HUES48 (cell line): ENCODE measurements at regions not wholly inside any gene's neighbourhood (a gene's known extent, or its start where the extent isn't known, plus 50 kb on each side); places are given as distances from the start of the nearest gene placed in this dataset.

Experiments used
- H3K27ac ChIP-seq: one replicate; pipeline ENCODE4 v1.7.0; 2013; ENCODE audit warnings: low read depth, low read length, inconsistent platforms
- H3K27me3 ChIP-seq: 2 replicates; pipeline ENCODE4 v1.6.1; 2013; ENCODE audit warnings: mild to moderate bottlenecking, low read length; ENCODE audit not compliant: control insufficient read depth, insufficient read depth
- H3K36me3 ChIP-seq: 2 replicates; pipeline ENCODE4 v1.6.1; 2013; ENCODE audit warnings: low read length; ENCODE audit not compliant: control insufficient read depth, insufficient read depth
- H3K4me1 ChIP-seq: 2 replicates; pipeline ENCODE4 v1.6.1; 2013; ENCODE audit warnings: mild to moderate bottlenecking, low read length; ENCODE audit not compliant: control insufficient read depth, insufficient read depth
- H3K4me3 ChIP-seq: 2 replicates; pipeline ENCODE4 v1.5.1; 2013; ENCODE audit warnings: mild to moderate bottlenecking, low read depth, low read length
- H3K9ac ChIP-seq: 2 replicates; pipeline ENCODE4 v1.6.1; 2013; ENCODE audit warnings: mild to moderate bottlenecking, low read depth, low read length, moderate library complexity
- H3K9me3 ChIP-seq: 2 replicates; pipeline ENCODE4 v1.6.1; 2013; ENCODE audit warnings: low read length; ENCODE audit not compliant: control insufficient read depth, insufficient read depth

GRCh38 chr1:221644663-221645258, 97.1 kb downstream of the DUSP10 start:
- Histone ChIP-seq H3K9ac (no peak overlapping the region), H3K27ac (no peak overlapping the region), H3K36me3 (no peaks in the 10 kb centered on the region), H3K9me3 (no peaks in the 10 kb centered on the region), H3K27me3 (no peaks in the 10 kb centered on the region), H3K4me3 (no peak overlapping the region), H3K4me1 (peaks cover 14% of the 10 kb centered on the region)

GRCh38 chr1:221648201-221648600, 93.7 kb downstream of the DUSP10 start:
- Histone ChIP-seq H3K9me3 (no peaks in the 10 kb centered on the region), H3K9ac (no peak overlapping the region), H3K4me3 (no peak overlapping the region), H3K27ac (no peak overlapping the region), H3K4me1 (peaks cover 14% of the 10 kb centered on the region), H3K27me3 (no peaks in the 10 kb centered on the region), H3K36me3 (no peaks in the 10 kb centered on the region)
